ENCODE measurements at regions not wholly inside any gene's neighbourhood (a gene's known extent, or its start where the extent isn't known, plus 50 kb on each side); places are given as distances from the start of the nearest gene placed in this dataset.
A peak's percentile ranks its signal among the peaks of the same experiment; 100 is the strongest.

DNA sequence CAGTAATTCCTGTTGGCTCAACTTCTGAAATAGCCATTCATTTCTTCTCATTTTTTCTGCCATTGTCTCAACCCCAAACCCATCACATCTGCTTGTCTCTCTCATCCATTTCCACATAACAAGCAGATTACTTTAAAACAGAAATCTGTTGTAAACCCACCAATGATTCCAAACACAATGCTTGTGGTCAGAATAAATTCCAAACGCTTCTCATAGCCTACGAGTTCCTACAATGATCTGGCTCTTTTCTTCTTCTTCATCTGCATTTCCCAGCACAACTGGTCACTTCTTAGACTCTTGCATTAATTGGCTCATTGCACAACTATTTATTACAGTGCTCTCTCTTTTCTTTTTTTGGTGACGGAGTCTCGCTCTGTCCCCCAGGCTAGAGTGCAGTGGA lies 364.1 kb downstream of the GATA3 start:
- DNase-seq (ENCODE audit: low read depth), result no peak

DNA sequence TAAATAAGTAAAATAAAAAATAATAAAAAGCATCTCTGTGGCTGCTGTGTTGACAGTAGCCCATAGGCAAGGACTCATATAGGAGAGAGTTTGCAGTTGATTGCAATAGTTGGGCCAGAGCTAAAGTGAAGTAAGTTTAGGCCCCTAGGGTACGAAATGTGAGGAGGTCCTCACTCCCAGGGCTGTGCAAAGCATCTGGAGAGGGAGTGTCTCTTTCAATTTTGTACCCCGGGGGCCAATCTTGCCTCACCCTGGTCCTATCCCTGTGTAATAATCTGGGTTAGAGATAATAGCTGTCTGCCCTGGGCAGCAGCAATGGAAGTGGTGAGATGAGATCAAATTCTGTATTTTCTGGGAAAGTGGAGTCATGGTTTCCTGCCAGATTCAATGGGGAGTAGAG lies 365.7 kb downstream of the GATA3 start:
- no peak for DNase-seq (ENCODE audit: low read depth)

DNA sequence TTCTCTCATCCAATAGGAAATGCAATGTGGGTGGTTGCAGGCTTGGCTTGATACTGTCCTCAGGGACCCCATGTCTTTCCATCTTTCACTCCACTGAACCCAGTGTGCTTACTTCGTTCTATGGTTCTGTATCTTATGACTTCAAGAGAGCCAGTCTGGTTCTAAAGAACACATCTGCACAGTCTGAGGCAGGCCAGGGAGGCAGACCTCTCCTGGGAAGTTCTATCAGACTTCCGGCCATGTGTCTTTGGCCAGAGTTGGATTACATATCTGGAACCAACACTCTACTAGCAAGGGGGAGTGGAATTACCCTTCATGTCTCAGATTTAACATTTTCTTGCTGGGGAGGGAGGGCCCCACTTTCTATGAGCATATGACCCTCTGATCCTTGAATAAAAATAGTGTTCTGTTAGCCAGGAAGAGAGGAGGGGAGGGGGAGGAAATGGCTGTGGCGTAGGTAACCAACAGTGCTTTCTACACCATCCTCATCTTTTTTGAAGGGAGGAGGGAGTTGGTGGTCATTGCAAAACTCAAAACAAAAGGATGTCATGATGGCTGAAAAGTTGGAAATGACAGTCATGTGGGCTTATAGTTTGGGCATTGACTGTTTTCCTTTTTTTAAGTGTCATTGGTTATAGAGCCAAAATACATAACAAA lies 370.2 kb downstream of the GATA3 start:
- DNase-seq (ENCODE audit: low read depth), result no peak

DNA sequence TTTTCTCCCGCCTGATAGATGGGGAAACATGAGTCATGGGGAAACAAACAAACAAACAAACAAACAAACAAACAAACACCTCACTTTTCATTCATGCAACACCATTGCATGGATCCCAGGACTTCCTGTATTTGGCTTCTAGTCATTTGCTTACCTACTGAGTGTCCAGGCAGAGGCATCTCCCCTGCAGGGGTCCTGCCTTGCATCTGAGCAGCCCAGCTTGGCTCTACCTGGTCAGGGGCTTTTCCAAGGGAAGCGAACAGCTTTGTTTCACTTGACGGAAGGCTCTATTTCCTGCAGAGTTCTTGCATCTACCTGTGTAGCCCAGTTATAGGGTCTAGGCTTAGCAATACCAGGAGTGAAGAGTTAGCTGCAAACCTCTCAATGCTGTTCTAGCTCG lies 374.2 kb downstream of the GATA3 start:
- DNase-seq (ENCODE audit: low read depth), result no peak

DNA sequence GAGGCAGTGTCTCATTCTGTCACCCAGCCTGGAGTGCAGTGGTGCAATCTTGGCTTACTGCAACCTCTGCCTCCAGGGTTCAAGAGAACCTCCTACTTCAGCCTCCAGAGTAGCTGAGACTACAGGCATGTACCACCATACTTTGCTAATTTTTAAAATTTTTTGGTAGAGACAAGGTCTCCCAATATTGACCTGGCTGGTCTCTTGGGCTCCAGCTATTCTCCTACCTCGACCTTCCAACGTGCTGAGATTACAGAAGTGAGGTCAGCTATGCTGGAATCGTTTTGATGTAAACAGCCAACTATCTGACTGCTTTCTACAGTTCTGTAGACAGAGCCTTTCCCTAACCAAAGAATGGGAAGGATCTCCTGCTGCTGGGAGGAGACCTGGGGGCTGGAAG lies 375.8 kb downstream of the GATA3 start:
- DNase-seq (ENCODE audit: low read depth), result no peak

GRCh38 chr10:8431511-8431910 lies 377.0 kb downstream of the GATA3 start:
- no peak for DNase-seq (ENCODE audit: low read depth)

- no peak for DNase-seq (ENCODE audit: low read depth)
These were observed 380.9 kb downstream of the GATA3 start for GRCh38 chr10:8435186-8436055.

DNA sequence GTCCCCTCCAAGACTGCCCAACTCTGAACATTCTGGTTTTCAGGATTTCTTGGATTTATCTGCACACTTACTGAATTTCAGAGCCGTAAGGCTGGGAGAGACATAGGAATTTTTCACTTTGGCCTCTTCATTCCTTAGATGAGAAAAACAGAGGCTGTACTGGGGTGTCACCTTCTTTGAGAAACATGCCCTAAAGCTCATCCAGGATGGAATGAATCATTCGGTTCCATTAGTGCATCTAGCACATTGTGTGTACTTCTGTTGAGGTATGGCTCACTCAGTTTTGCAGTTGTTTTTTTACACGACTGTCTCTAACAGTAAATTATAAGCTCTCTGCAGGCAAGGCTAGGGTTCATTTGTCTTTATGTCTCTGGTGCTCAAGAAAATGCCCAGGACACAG lies 383.4 kb downstream of the GATA3 start:
- DNase-seq (ENCODE audit: low read depth), result no peak

DNA sequence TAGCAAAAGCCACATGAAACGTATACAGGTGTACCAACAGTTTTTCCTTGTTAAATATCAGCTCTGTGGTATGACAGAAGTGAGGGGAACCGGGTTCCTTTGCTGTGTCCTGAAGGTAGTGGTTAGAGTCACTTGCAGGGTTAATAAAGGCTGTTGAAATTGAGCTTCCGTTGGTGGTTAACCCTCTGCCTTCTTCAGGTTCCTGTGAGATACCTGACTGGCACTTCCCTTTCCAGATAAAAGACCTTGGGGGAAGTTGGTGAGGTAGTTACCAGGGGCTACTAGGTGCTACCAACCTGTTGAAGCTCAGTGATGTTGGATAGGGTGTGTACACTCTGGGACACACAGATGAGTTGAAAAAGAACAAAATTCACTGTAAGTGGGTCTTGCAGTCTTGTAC lies 384.1 kb downstream of the GATA3 start:
- no peak for DNase-seq (ENCODE audit: low read depth)

- no peak for DNase-seq (ENCODE audit: low read depth)
These were observed 384.6 kb downstream of the GATA3 start for GRCh38 chr10:8439040-8439439.

DNA sequence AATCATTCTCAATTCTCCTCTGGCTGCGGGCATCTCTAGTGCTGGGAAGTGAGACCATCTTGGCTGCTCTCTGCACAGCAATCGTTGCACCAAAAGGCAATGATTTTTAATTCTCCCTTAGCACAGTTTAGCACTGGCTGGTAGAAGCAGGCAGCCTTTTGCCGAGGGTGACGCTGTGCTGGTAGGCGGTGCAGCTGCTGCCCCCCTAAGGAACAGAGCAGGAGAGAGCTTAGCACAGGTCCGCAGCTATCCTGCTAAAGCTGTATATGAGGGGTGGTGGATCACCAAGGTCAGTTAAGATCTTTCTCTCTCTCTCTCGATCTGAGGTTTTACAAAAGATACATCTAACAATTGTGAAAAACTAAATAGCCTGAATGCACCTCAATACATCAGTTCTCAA lies 390.1 kb downstream of the GATA3 start:
- peak; percentile 25 for DNase-seq (ENCODE audit: low read depth)

DNA sequence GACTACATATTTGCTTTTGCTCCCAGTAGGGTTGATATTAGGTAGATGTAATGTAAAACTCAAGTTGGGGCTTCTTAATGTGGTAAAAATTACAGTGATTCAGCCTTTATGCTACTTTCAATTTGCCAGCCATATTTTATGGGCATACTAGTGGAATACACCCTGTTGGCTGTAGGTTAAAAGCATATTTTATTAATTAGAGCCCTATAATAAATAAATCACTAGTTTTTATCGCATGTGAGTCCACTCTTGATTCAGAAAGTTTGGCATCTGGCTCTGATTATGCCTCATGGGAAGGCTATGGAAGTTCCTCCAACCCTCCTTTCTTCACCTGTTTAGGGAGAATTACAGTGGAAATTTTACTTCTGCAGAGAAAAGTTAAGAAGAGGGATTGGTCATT lies 390.9 kb downstream of the GATA3 start:
- no peak for DNase-seq (ENCODE audit: low read depth)

DNA sequence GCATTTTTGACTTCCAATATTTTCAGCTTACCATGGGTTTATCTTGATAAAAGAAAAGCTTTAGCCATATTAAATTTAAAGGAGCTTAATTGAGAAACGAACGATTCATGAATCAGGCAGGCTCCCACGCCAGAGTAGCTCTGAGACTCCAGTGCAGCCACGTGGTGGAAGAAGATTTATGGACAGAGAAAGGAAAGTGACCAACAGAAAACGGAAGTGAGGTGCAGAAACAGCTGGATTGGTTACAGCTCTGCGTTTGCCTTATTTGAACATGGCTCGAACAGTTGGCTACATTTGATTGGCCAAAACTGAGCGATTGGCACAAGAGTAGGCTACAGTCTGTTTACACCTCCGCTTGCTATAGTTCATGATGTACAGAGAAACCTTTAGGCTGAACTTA lies 395.4 kb downstream of the GATA3 start:
- DNase-seq (ENCODE audit: low read depth), result no peak

- peak; percentile 52 for DNase-seq (ENCODE audit: low read depth)
These were observed 399.1 kb downstream of the GATA3 start for GRCh38 chr10:8453587-8453986.

DNA sequence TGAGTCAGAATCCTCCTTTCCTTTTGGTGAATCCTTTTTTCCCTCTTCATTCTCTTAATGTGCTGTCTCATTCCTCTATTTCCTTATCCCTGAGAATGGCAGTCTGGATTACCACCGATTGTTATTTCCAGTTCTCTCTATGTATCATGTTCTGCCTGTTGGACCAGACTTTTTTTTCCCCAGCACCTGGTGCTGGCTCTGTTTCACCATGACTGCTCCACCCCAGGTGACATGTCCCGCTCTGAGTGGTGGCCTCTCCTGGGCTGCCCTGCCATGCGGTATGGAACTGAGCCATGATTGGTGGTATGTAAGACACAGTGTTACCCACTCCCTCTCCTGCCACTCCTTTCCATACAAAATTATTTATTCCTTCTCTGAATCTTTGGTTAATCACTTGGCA lies 399.9 kb downstream of the GATA3 start:
- no peak for DNase-seq (ENCODE audit: low read depth)

DNA sequence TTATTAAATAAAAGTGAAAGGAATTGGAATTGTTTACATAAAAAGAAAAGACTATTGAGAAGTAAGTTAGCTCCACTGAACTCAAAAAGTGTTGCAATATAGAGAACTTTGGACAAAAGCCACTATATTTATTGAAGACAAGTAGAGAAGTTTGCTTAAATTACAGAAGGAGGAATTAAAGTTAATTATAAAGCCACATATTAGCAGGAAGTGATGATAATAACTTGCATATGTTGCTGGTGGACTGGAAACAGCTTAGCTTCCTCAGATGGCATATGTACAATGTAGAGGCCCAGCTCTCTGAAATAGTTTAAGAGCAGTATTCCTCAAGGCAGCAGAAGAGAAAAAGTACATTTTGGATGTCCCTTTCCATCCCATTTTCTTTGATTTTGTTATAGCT lies 400.7 kb downstream of the GATA3 start:
- no peak for DNase-seq (ENCODE audit: low read depth)

DNA sequence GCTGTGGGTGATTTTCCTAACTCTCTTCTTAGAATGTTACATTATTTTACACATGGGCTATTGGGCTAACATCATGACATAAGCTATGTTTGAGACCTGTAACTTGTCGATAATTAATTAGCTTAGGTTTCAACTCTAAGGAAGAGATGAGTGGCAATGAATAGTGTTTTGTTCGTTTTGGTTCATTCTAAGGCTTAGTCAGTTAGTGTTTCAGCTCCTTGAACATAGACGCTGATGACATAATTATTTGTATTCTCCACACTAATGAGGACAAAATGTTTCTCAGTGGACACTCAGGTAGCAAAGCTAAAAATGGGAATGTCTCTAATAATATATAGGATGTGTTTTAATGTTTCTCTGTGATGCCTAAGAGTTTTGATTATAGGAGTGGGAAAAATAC lies 401.9 kb downstream of the GATA3 start:
- DNase-seq (ENCODE audit: low read depth), result no peak

GRCh38 chr10:8460626-8461025 lies 406.1 kb downstream of the GATA3 start:
- DNase-seq (ENCODE audit: low read depth), result no peak

- DNase-seq (ENCODE audit: low read depth), result peak; percentile 29
These were observed 408.1 kb downstream of the GATA3 start for GRCh38 chr10:8462565-8462964.

DNA sequence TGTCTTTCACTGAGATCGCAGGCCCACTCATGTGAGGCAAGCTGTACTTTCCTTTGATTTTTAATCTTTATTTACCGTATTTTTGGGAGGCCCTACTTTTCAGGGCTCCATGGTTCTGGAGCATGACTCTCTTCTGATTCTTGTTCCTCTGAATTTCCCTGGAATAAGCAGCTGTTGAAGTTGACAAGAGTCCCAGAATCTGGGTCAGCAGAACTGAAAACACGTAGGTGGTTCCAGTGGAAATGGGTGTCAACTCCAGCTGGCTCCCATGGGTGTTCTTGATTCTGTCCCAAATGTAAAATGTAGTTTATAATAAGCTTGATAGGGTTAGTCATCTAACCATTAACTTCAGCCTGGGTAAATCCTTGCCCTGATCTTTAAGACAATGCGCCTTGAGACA lies 409.4 kb downstream of the GATA3 start:
- DNase-seq (ENCODE audit: low read depth), result no peak

GRCh38 chr10:8468477-8468876 lies 414.0 kb downstream of the GATA3 start:
- no peak for DNase-seq (ENCODE audit: low read depth)

- DNase-seq (ENCODE audit: low read depth), result peak; percentile 15
These were observed 418.7 kb downstream of the GATA3 start for GRCh38 chr10:8473205-8473604.

DNA sequence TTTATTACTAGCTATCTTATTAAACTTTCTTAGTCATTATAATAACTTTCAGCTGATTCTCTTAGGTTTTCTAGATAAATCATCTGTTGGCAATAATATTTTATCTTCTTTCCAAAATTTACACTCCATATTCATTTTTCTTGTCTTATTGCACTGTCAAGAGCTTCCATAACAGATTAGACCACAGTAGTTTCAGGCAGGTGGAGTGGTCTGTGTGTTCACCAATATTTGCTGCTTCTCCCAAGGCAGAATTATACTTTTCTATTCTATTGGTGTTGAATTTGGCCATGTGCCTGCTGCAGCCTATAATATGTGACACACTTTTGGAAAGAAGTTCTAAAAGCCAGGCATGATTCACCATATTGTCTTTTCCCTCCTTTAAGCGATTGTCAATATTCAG lies 422.8 kb downstream of the GATA3 start:
- no peak for DNase-seq (ENCODE audit: low read depth)

Data from Daoy (cell line).